Activated naive CD4-positive, alpha-beta T cell (primary cell): ENCODE measurements at regions not wholly inside any gene's neighbourhood (a gene's known extent, or its start where the extent isn't known, plus 50 kb on each side); places are given as distances from the start of the nearest gene placed in this dataset.
"Not testable (repeated sequence)": the region's sequence is repeated elsewhere in the genome, so short reads cannot be mapped to it uniquely, and the experiment has no call there.

ENCODE experiments used
- DNase-seq, 4 experiments: peaks; one replicate each; lab custom pipeline; 2025; lab: John Stamatoyannopoulos, UW

- no peak for DNase-seq
These were observed 482.9 kb upstream of the BOD1L1 start for GRCh38 chr4:14110407-14110806.

GRCh38 chr4:14111730-14112181, 484.2 kb upstream of the BOD1L1 start:
- DNase-seq: no peak

GRCh38 chr4:14115106-14115505, 487.6 kb upstream of the BOD1L1 start:
- DNase-seq: no peak

GRCh38 chr4:14117575-14118238, 490.2 kb upstream of the BOD1L1 start:
- no peak for DNase-seq

- DNase-seq: no peak
These were observed 497.3 kb upstream of the BOD1L1 start for GRCh38 chr4:14124816-14125215.

- no peak for DNase-seq
These were observed 498.0 kb upstream of the BOD1L1 start for GRCh38 chr4:14125375-14126129.

- no peak for DNase-seq
These were observed 503.0 kb upstream of the BOD1L1 start for GRCh38 chr4:14130551-14130950.

- no peak for DNase-seq
These were observed 503.8 kb upstream of the BOD1L1 start for GRCh38 chr4:14131335-14131734.

GRCh38 chr4:14132301-14132700, 504.8 kb upstream of the BOD1L1 start:
- no peak for DNase-seq

- DNase-seq: no peak
These were observed 510.6 kb upstream of the BOD1L1 start for GRCh38 chr4:14138106-14138505.

- DNase-seq: no peak
These were observed 516.4 kb upstream of the BOD1L1 start for GRCh38 chr4:14143892-14144291.

GRCh38 chr4:14149176-14150053, 521.9 kb upstream of the BOD1L1 start:
- DNase-seq: no peak

GRCh38 chr4:14151101-14151500, 523.6 kb upstream of the BOD1L1 start:
- no peak for DNase-seq

- no peak for DNase-seq
These were observed 525.5 kb upstream of the BOD1L1 start for GRCh38 chr4:14152834-14153519.

GRCh38 chr4:14155803-14156202, 528.3 kb upstream of the BOD1L1 start:
- DNase-seq: no peak

GRCh38 chr4:14157262-14157661, 529.7 kb upstream of the BOD1L1 start:
- no peak for DNase-seq

GRCh38 chr4:14165222-14165920, 537.8 kb upstream of the BOD1L1 start:
- DNase-seq: no peak

- no peak for DNase-seq
These were observed 540.5 kb upstream of the BOD1L1 start for GRCh38 chr4:14167876-14168510.

GRCh38 chr4:14168919-14169318, 541.4 kb upstream of the BOD1L1 start:
- DNase-seq: no peak

GRCh38 chr4:14169460-14169859, 541.9 kb upstream of the BOD1L1 start:
- no peak for DNase-seq

GRCh38 chr4:14169940-14170339, 542.4 kb upstream of the BOD1L1 start:
- DNase-seq: not testable (repeated sequence)
